H9 (cell line): ENCODE measurements at regions not wholly inside any gene's neighbourhood (a gene's known extent, or its start where the extent isn't known, plus 50 kb on each side); places are given as distances from the start of the nearest gene placed in this dataset.

Experiments used
- DNase-seq: peaks from one replicate; pipeline ENCODE4 v3.0.0-alpha.2; 2017
- H2AFZ ChIP-seq: one replicate; pipeline ENCODE4 v1.6.1; 2013; ENCODE audit warnings: mild to moderate bottlenecking, low read length, control low read depth, moderate library complexity
- H2AK5ac ChIP-seq: 2 replicates; pipeline ENCODE4 v1.6.1; 2013; ENCODE audit warnings: low read length, control low read depth, mixed read lengths; ENCODE audit not compliant: insufficient read length
- H2BK120ac ChIP-seq: one replicate; pipeline ENCODE4 v1.6.1; 2013; ENCODE audit warnings: low read depth, mild to moderate bottlenecking, low read length, control low read depth, inconsistent platforms; ENCODE audit not compliant: poor library complexity, severe bottlenecking
- H2BK12ac ChIP-seq: 2 replicates; pipeline ENCODE4 v1.6.1; 2013; ENCODE audit warnings: low read length, control low read depth, mixed read lengths, low read depth; ENCODE audit not compliant: insufficient read length
- H2BK15ac ChIP-seq: 2 replicates; pipeline ENCODE4 v1.6.1; 2013; ENCODE audit warnings: low read depth, low read length, control low read depth
- H2BK20ac ChIP-seq: one replicate; pipeline ENCODE4 v1.6.1; 2013; ENCODE audit warnings: low read depth, mild to moderate bottlenecking, low read length, control low read depth, inconsistent platforms; ENCODE audit not compliant: poor library complexity, severe bottlenecking
- H2BK5ac ChIP-seq: 2 replicates; pipeline ENCODE4 v1.6.1; 2013; ENCODE audit warnings: low read length, control low read depth, mixed read lengths; ENCODE audit not compliant: insufficient read length
- H3K14ac ChIP-seq: 2 replicates; pipeline ENCODE4 v1.6.1; 2013; ENCODE audit warnings: low read length, control low read depth; ENCODE audit not compliant: insufficient read depth
- H3K18ac ChIP-seq: 2 replicates; pipeline ENCODE4 v1.6.1; 2013; ENCODE audit warnings: low read depth, mild to moderate bottlenecking, mixed read lengths, low read length, control low read depth; ENCODE audit not compliant: insufficient read length
- H3K23ac ChIP-seq: 2 replicates; pipeline ENCODE4 v1.6.1; 2013; ENCODE audit warnings: low read length, control low read depth, mixed read lengths, low read depth; ENCODE audit not compliant: insufficient read length
- H3K23me2 ChIP-seq: 2 replicates; pipeline ENCODE4 v1.6.1; 2013; ENCODE audit warnings: low read depth, mild to moderate bottlenecking, mixed read lengths, low read length, control low read depth; ENCODE audit not compliant: insufficient read length, poor library complexity, severe bottlenecking
- H3K27ac ChIP-seq: 2 replicates; pipeline ENCODE4 v1.5.1; 2013; ENCODE audit warnings: low read length, control low read depth, mixed read lengths, low read depth; ENCODE audit not compliant: insufficient read length
- H3K27me3 ChIP-seq: 2 replicates; pipeline ENCODE4 v1.6.1; 2013; ENCODE audit warnings: low read length, control low read depth, inconsistent platforms; ENCODE audit not compliant: insufficient read depth
- H3K4ac ChIP-seq: 2 replicates; pipeline ENCODE4 v1.6.1; 2013; ENCODE audit warnings: low read depth, mild to moderate bottlenecking, control low read depth, inconsistent platforms, low read length, moderate library complexity
- H3K4me1 ChIP-seq: 2 replicates; pipeline ENCODE4 v1.6.1; 2013; ENCODE audit warnings: low read length, control low read depth, inconsistent platforms; ENCODE audit not compliant: insufficient read depth
- H3K4me2 ChIP-seq: 2 replicates; pipeline ENCODE4 v1.6.1; 2013; ENCODE audit warnings: low read length, control low read depth, mixed read lengths; ENCODE audit not compliant: insufficient read length, insufficient read depth
- H3K56ac ChIP-seq: 2 replicates; pipeline ENCODE4 v1.6.1; 2013; ENCODE audit warnings: low read depth, mild to moderate bottlenecking, mixed read lengths, low read length, control low read depth; ENCODE audit not compliant: insufficient read length
- H3K79me1 ChIP-seq: 2 replicates; pipeline ENCODE4 v1.6.1; 2013; ENCODE audit warnings: low read depth, mild to moderate bottlenecking, moderate library complexity, low read length, control low read depth, inconsistent platforms; ENCODE audit not compliant: insufficient read depth, poor library complexity, severe bottlenecking
- H3K79me2 ChIP-seq: 2 replicates; pipeline ENCODE4 v1.6.1; 2013; ENCODE audit warnings: low read length, control low read depth, inconsistent platforms; ENCODE audit not compliant: insufficient read depth
- H3K9ac ChIP-seq: 2 replicates; pipeline ENCODE4 v1.6.1; 2013; ENCODE audit warnings: low read length, control low read depth, mixed read lengths; ENCODE audit not compliant: insufficient read length; ENCODE audit errors: extremely low read depth
- H3K9me3 ChIP-seq: one replicate; pipeline ENCODE4 v1.6.1; 2013; ENCODE audit warnings: low read depth, low read length, inconsistent platforms; ENCODE audit not compliant: control insufficient read depth
- H3T11ph ChIP-seq: one replicate; pipeline ENCODE4 v1.6.1; 2013; ENCODE audit warnings: mild to moderate bottlenecking, low read length, control low read depth, inconsistent platforms
- H4K20me1 ChIP-seq: one replicate; pipeline ENCODE4 v1.6.1; 2013; ENCODE audit not compliant: control insufficient read depth, insufficient read length, insufficient read depth
- H4K5ac ChIP-seq: 2 replicates; pipeline ENCODE4 v1.6.1; 2013; ENCODE audit warnings: low read depth, mild to moderate bottlenecking, mixed read lengths, low read length, control low read depth; ENCODE audit not compliant: insufficient read length
- H4K8ac ChIP-seq: replicated peaks from 2 replicates; pipeline ENCODE4 v1.6.1; 2013; ENCODE audit warnings: low read length, control low read depth, mixed read lengths, low read depth; ENCODE audit not compliant: insufficient read length
- H4K91ac ChIP-seq: 2 replicates; pipeline ENCODE4 v1.6.1; 2013; ENCODE audit warnings: low read depth, mild to moderate bottlenecking, moderate library complexity, mixed read lengths, low read length, control low read depth; ENCODE audit not compliant: insufficient read length
- H3K27ac Mint-ChIP-seq, 3 experiments: 2 replicates in 2 of 3; 3 replicates in 1 of 3; pipeline ENCODE4 v1.8.0; 2020 to 2021; ENCODE audit warnings: mixed read lengths in 3 of 3, mild to moderate bottlenecking in 1 of 3, moderate library complexity in 1 of 3
- H3K27me3 Mint-ChIP-seq: 2 replicates; pipeline ENCODE4 v1.8.0; 2021; ENCODE audit warnings: low read depth, mild to moderate bottlenecking, moderate library complexity, mixed read lengths
- H3K36me3 Mint-ChIP-seq, 3 experiments: 2 replicates in 2 of 3; 3 replicates in 1 of 3; pipeline ENCODE4 v1.8.0; 2020 to 2021; ENCODE audit warnings: low read depth in 3 of 3, mixed read lengths in 3 of 3; ENCODE audit not compliant: insufficient read depth in 1 of 3
- H3K4me1 Mint-ChIP-seq, 2 experiments: 2 replicates each; pipeline ENCODE4 v1.8.0; 2020; ENCODE audit warnings: mixed read lengths in 2 of 2
- H3K4me3 Mint-ChIP-seq, 2 experiments: 2 replicates in 1 of 2; 3 replicates in 1 of 2; pipeline ENCODE4 v1.8.0; 2020 to 2021; ENCODE audit warnings: mild to moderate bottlenecking in 2 of 2, mixed read lengths in 2 of 2, moderate library complexity in 1 of 2
- H3K9me3 Mint-ChIP-seq, 2 experiments: 2 replicates in 1 of 2; 3 replicates in 1 of 2; pipeline ENCODE4 v1.8.0; 2020; ENCODE audit warnings: mild to moderate bottlenecking in 2 of 2, mixed read lengths in 2 of 2, moderate library complexity in 1 of 2
- CTCF ChIP-seq: fragments of 200-600 bp; sonication (generic); conservative IDR thresholded peaks from 3 replicates; pipeline ENCODE4 v1.8.0; 2021; ENCODE audit warnings: antibody characterized with exemption, mild to moderate bottlenecking
- WGBS: extraction: QIAGEN DNeasy Blood & Tissue Kit; methylation state at CpG from one replicate; pipeline ENCODE4 v1.1.7; 2013; ENCODE audit warnings: missing lambda C conversion rate, low lambda C conversion rate, mixed read lengths; ENCODE audit not compliant: insufficient read length; ENCODE audit errors: extremely low coverage; 5-methylcytosine and 5-hydroxymethylcytosine counted together

- Histone ChIP-seq H3K9ac (no peak overlapping the region), H2BK20ac (no peak overlapping the region), H2AK5ac (no peak overlapping the region), H4K91ac (no peak overlapping the region), H3K79me1 (no peaks in the 10 kb centered on the region), H3K18ac (no peak overlapping the region), H3T11ph (no peak overlapping the region), H2BK12ac (no peak overlapping the region), H3K27me3 (no peaks in the 10 kb centered on the region), H3K4ac (no peak overlapping the region), H3K4me2 (no peak overlapping the region), H3K79me2 (no peaks in the 10 kb centered on the region), H3K9me3 (no peaks in the 10 kb centered on the region), H3K4me1 (no peaks in the 10 kb centered on the region), H2AFZ (no peak overlapping the region), H2BK120ac (no peak overlapping the region), H3K27ac (no peak overlapping the region), H2BK15ac (no peak overlapping the region), H4K5ac (no peak overlapping the region), H3K56ac (no peak overlapping the region), H3K14ac (no peak overlapping the region), H4K20me1 (no peaks in the 10 kb centered on the region), H3K23me2 (no peaks in the 10 kb centered on the region), H3K23ac (no peak overlapping the region), H2BK5ac (no peak overlapping the region), H4K8ac (no peak overlapping the region)
- DNase-seq: no peak
- H3K9me3 Mint-ChIP-seq: no peaks in the 10 kb centered on the region
- no peak for TF ChIP-seq CTCF
- peaks cover 4 to 11% of the 10 kb centered on the region in 2 experiments; a peak in 3 of 4 replicates for H3K4me1 Mint-ChIP-seq
- H3K27ac Mint-ChIP-seq: no peak overlapping the region
- no peaks in the 10 kb centered on the region; the same call in 1 of the 2 replicates for H3K27me3 Mint-ChIP-seq
- no CpG with 5 or more reads among the region's 3 CpGs for WGBS
- peaks cover 0 to 2% (median 0%) of the 10 kb centered on the region in 3 experiments; a peak in 2 of 7 replicates for H3K36me3 Mint-ChIP-seq
- H3K4me3 Mint-ChIP-seq: no peak overlapping the region
Observed at GRCh38 chr5:126271141-126271540, 152.1 kb upstream of the GRAMD2B start.
